ENCODE measurements at regions not wholly inside any gene's neighbourhood (a gene's known extent, or its start where the extent isn't known, plus 50 kb on each side); places are given as distances from the start of the nearest gene placed in this dataset.

- in situ Hi-C loops (cut with MboI) = no loop called here
- H3K4me1 ChIP-seq (ENCODE audit: control insufficient read depth, insufficient read depth, low read length) = no peaks in the 10 kb centered on the region
- no TSS peak for BruUV-seq (replicated peaks)
These were observed 339.1 kb upstream of the RSPO3 start for GRCh38 chr6:126779331-126779730.

GRCh38 chr6:126781582-126781981, 336.9 kb upstream of the RSPO3 start:
- Histone ChIP-seq H3K27ac (ENCODE audit: control insufficient read depth, insufficient read depth) (no peak overlapping the region), H3K36me3 (ENCODE audit: control insufficient read depth in 2 of 2, insufficient read depth in 2 of 2, low read length in 1 of 2) (no peaks in the 10 kb centered on the region), H3K4me2 (ENCODE audit: control insufficient read depth, insufficient read depth) (no peak overlapping the region), H2AFZ (ENCODE audit: control insufficient read depth, low read depth, low read length) (no peak overlapping the region), H3K4me1 (ENCODE audit: control insufficient read depth, insufficient read depth, low read length) (no peaks in the 10 kb centered on the region), H4K20me1 (ENCODE audit: control insufficient read depth, insufficient read depth) (no peaks in the 10 kb centered on the region), H3K4me3 (no peak overlapping the region), H3K9ac (ENCODE audit: control insufficient read depth, insufficient read depth, low read length) (no peak overlapping the region), H3K79me2 (ENCODE audit: control insufficient read depth, insufficient read depth, low read length) (no peaks in the 10 kb centered on the region), H3K9me3 (replicated peaks; ENCODE audit: control insufficient read depth, insufficient read depth, low read length) (no peaks in the 10 kb centered on the region), H3K27me3 (replicated peaks in 1 of 2; ENCODE audit: control insufficient read depth in 2 of 2, insufficient read depth in 2 of 2, low read length in 1 of 2) (no peaks in the 10 kb centered on the region)
- ChIA-PET RAD21 (ENCODE audit: unreplicated experiment) (no interaction called here), POLR2A (no interaction called here), CTCF (no interaction called here), SMC1A (ENCODE audit: uncharacterized antibody, unreplicated experiment) (no interaction called here)
- in situ Hi-C loops (cut with MboI) = no loop called here
- FAIRE-seq (no peak), ATAC-seq (no peak), DNase-seq (ENCODE audit: low read depth, low spot score) (no peak)
- intact Hi-C loops (cut with micrococcal nuclease; ENCODE audit: unreplicated experiment) = no loop called here
- BruUV-seq (replicated peaks) = no TSS peak
- TF ChIP-seq NFIC (IDR thresholded peaks at IDR 0.05; ENCODE audit: low read depth, low read length) = no peak
- no peak for TF ChIP-seq YY1 (IDR thresholded peaks at IDR 0.05; ENCODE audit: low read depth, low read length)
- TF ChIP-seq IKZF1 (conservative IDR thresholded peaks at IDR 0.05) = no peak
- TF ChIP-seq ESRRA (IDR thresholded peaks at IDR 0.05; ENCODE audit: low read length) = no peak
- no peak for TF ChIP-seq ZZZ3 (IDR thresholded peaks at IDR 0.05; ENCODE audit: control insufficient read depth, insufficient read length, low read depth)
- TF ChIP-seq CREM (IDR thresholded peaks at IDR 0.05; ENCODE audit: low read depth) = no peak
- TF ChIP-seq RELB (IDR thresholded peaks at IDR 0.05; ENCODE audit: low read depth) = no peak
- WGBS (ENCODE audit: insufficient coverage, insufficient replicate concordance, low lambda C conversion rate, missing lambda C conversion rate) = 50% methylated on average over 2 of the region's 2 CpGs

More at GRCh38 chr6:126779331-126779730, 339.1 kb upstream of the RSPO3 start:
- TF ChIP-seq NRF1 (conservative IDR thresholded peaks at IDR 0.05; ENCODE audit: low read depth, low read length) = no peak
- TF ChIP-seq SREBF2 (IDR thresholded peaks at IDR 0.05; ENCODE audit: low read length) = no peak
- TF ChIP-seq ZBED1 (IDR thresholded peaks at IDR 0.05; ENCODE audit: borderline replicate concordance) = no peak
- FAIRE-seq (no peak), ATAC-seq (no peak), DNase-seq (ENCODE audit: low read depth, low spot score) (no peak)
- Histone ChIP-seq H3K4me2 (ENCODE audit: control insufficient read depth, insufficient read depth) (no peak overlapping the region), H3K9ac (ENCODE audit: control insufficient read depth, insufficient read depth, low read length) (no peak overlapping the region), H3K4me3 (no peak overlapping the region), H3K36me3 (ENCODE audit: control insufficient read depth in 2 of 2, insufficient read depth in 2 of 2, low read length in 1 of 2) (no peaks in the 10 kb centered on the region), H3K79me2 (ENCODE audit: control insufficient read depth, insufficient read depth, low read length) (no peaks in the 10 kb centered on the region), H3K27me3 (replicated peaks in 1 of 2; ENCODE audit: control insufficient read depth in 2 of 2, insufficient read depth in 2 of 2, low read length in 1 of 2) (no peaks in the 10 kb centered on the region), H3K27ac (ENCODE audit: control insufficient read depth, insufficient read depth) (no peak overlapping the region), H4K20me1 (ENCODE audit: control insufficient read depth, insufficient read depth) (no peaks in the 10 kb centered on the region), H3K9me3 (replicated peaks; ENCODE audit: control insufficient read depth, insufficient read depth, low read length) (no peaks in the 10 kb centered on the region), H2AFZ (ENCODE audit: control insufficient read depth, low read depth, low read length) (no peak overlapping the region)
- ChIA-PET SMC1A (ENCODE audit: uncharacterized antibody, unreplicated experiment) (no interaction called here), CTCF (no interaction called here), POLR2A (no interaction called here), RAD21 (ENCODE audit: unreplicated experiment) (no interaction called here)
- intact Hi-C loops (cut with micrococcal nuclease; ENCODE audit: unreplicated experiment) = no loop called here
- WGBS (ENCODE audit: insufficient coverage, insufficient replicate concordance, low lambda C conversion rate, missing lambda C conversion rate) = 45% methylated on average over 3 of the region's 3 CpGs

All from GM12878 (cell line).